ENCODE measurements at regions not wholly inside any gene's neighbourhood (a gene's known extent, or its start where the extent isn't known, plus 50 kb on each side); places are given as distances from the start of the nearest gene placed in this dataset.

DNA sequence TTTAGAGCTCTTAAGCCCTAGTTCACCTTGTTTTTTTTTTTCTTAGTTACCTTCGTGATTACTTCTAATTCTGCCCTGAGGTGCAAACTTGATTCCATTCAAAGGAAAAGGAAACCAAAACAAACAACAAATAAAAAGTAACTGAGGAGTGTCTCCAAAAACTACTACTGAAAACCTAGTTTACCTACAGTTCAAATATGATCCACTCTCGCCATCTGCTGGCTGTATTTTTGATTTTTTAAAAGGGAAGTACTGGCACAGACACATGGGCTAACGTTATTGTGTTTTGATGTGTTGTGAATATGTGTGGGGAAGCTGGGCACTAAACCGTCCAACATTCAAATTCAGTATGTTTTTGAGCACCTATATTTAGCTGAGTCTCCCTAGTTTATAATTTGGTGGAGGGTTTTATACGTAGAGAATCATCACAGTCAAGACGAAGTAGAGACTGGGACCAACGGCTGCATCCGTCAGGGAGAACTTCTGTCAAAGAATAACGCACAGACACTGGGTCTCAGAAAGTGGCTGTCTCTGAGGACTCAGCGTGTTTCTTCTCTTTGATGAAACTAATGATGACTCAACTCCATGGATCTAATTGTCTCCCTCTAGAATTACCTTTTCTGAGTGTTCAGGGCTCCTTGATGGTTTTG, 373.5 kb upstream of the BTBD3 start:
- TF ChIP-seq POLR2A (IDR thresholded peaks at IDR 0.05; ENCODE audit: low read length): no peak
- TF ChIP-seq GATA1 (IDR thresholded peaks at IDR 0.05; ENCODE audit: low read depth, low read length): no peak
